Stimulated activated CD4-positive, alpha-beta T cell treated with anti-CD3 and anti-CD28 coated beads, Interleukin-12 subunit alpha, Interleukin-12 subunit beta, amount 100 ng/mL, for 48 hours (primary cell): ENCODE measurements at regions not wholly inside any gene's neighbourhood (a gene's known extent, or its start where the extent isn't known, plus 50 kb on each side); places are given as distances from the start of the nearest gene placed in this dataset.

Experiments
- DNase-seq, 3 donors: peaks; one replicate each; pipeline ENCODE4 v3.0.0-alpha.2; 2020; ENCODE audit warnings: low read depth in 2 of 3, low spot score in 1 of 3

DNA sequence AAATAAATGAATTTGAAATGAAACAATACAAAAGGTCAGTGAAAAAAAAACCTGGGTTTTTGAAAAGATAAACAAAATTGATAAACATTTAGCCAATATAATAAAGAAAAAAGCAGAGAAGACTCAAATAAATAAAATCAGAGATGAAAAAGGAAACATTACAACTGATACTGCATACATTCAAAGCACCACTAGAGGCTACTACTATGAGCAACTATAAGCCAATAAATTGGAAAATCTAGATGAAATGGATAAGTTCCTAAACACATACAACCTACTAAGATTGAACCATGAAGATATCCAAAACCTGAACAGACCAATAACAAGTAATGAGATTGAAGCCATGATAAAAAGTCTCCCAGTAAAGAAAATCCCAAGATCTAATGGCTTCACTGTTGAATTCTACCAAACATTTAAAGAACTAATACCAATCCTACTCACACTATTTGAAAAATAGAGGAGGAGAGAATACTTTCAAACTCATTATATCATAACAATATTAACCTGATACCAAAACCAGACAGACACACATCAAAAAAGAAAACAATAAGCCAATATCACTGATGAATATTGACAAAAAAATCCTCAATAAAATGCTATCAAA lies 80.8 kb upstream of the CERS6 start:
- DNase-seq: no peak

DNA sequence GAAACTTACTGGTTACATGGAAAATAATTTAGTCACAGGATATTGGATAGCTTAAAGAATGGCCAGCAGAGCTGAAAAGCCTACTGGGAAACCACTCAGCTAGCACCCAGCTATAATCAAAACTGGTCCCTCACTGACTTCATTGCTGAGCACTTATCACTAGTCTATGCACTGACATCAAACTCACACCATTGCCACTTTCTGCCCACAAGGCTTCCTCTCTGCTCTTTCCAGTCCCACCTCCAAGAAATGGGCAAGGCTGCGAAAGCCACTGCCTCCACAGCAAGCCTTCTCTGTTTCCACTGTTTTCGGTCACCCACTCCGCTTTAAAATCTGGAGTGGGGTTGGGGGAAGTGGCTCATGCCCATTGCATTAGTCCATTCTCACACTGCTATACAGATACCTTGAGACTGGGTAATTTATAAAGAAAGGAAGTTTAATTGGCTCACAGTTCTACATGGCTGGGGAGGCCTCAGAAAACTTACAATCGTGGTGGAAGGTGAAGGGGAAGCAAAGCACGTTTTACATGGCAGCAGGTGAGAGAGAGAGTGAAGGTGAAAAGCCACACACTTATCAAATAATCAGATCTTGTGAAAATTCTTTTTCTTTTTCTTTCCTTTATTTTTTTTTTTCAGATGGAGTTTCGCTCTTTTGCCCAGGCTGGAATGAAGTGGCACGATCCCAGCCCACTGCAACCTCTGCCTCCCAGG lies 77.0 kb upstream of the CERS6 start:
- no peak for DNase-seq

DNA sequence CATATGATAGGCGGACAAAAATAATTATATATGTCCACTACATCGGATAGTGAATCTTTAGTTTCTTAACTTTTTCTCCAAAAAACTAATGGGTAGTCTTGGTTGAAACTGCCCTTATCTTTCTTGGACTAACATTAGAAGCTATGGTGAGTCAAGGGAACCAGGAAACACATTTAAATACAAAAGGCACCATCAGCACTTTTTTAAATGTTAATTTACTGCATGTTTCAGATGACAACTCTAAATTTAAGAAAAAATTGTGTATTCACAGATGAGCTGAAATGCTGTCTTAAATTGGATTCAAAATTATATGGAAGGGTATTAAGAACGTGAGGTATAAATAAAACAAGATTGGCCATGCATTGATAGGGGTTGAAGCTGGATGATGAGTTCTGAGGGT lies 75.6 kb upstream of the CERS6 start:
- no peak for DNase-seq

DNA sequence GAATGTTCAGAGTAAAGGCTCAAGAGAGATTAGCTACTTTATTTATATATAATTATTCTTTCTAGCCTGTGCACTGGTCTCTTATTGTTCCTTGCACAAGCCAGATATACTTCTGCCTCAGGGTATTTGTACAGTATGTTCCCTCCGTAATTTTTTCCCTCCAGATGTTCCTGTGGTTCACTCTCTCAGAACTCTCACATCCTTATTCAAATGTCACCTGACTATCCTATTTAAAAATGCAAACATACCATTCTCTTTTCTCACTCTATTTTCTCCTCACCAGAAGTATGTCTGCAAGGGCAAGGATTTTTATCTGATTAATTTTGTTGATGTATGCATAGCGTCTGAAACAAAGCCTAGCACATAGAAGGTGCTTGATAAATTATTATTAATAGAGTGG lies 64.0 kb upstream of the CERS6 start:
- no peak for DNase-seq

DNA sequence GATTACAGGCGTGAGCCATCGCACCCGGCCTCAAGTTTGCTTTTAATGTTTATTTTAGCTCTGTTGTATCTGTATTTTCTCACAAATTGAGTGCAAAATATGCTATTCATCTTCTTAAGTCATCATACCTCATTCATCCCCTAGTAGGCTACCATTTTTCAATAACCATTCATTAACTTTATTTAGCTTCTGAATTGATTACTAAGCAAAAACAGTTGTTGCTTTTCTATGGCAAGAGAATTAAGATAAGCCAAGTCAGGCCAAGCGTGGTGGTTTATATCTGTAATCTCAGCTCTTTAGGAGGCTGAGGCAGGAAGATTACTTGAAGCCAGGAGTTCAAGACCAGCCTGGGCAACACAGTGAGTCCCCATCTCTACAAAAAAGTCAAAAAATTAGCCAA lies 63.3 kb upstream of the CERS6 start:
- DNase-seq: no peak

DNA sequence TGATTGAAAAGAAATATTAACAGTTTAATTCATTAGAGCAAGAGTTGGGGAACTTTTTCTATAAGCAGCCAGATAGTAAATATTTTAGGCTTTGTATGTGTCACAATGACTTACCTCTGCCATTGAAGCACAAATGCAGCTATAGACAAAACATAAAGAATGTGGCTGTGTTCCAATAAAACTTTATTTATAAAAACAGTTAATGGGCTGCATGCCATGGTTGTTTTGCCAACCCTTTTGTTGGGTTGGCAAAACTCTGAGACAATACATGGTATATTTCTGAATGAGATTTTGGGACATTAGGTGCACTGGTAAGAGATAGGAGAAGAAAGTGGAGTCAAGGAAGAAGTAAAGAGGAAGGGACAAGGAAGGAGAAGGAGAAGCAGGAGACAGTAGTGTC lies 61.8 kb upstream of the CERS6 start:
- no peak for DNase-seq

DNA sequence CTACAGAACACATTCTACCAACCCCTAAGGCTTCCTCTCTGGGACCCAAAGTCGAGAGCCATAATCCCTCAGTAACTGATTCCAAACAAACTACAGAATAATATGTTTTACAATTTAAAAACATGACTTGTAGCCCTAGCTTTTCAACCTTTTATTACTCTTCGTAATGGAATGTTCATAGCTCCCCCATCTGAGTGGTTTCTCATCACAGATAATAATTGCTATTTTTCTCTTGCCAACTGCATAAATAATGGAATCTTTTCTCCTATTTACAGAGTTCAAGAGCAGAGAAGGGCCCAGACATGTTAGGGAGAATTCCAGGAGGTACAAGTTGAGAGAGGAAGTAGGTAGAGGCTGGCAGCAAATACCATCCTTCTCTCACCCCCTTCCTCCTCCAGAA lies 59.9 kb upstream of the CERS6 start:
- DNase-seq: no peak

DNA sequence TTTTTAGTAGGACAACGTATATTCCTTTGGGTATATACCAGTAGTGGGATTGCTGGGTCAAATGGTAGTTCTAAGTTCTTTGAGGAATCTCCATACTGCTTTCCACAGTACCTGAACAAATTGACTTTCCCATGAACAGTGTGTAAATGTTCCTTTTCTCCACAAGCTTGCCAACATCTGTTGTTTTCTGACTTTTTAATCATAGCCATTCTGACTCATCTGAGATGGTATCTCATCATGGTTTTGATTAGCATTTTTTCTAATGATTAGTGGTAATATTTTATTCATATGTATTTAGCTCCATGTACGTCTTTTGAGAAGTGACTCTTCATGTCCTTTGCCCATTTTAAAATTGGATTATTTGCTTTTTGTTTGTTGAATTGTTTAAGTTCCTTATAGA lies 58.4 kb upstream of the CERS6 start:
- DNase-seq: no peak

DNA sequence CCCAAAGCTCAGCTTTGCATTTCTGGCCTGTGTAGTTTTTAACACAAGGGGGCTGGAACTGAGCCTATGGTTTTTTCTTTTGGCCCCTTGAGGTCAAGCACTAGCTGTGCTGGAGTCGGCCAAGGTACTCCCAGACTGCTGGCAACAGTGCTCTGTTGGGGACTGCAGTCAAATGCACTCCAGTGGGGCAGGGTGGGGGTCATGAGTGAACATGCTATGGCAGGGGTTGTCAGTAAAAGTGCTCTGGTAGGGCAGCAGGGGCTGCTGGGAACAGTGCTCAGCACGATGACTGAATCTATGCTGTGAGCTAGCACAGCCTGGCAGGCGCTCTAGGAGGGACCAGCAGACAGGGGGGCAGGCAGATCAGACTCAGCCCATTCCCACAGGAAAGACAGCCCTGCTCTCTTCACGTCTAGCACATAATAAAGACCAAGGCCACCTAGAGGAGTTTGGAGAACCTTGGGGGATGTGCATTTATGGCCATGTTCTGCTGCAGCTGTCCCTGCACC lies 55.0 kb upstream of the CERS6 start:
- DNase-seq: no peak

DNA sequence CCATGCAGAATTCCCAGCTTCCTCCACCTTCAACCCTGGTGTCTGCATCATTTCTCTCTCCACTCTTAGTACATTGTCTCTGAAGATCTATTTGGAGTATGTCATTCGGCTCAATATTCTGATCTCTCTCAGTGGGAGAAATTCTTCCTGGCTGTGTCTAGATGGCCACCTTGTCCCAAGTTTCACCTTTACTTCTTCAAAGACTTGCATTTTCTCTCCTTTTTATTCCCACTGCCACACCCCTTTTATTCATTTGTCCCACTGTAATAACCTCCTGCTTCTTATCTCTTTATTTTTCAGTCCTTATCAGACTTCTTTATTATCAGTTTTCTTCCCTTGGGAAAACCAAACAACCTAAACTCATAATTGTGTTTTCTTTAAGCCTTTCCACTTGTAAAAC lies 54.3 kb upstream of the CERS6 start:
- DNase-seq: no peak

DNA sequence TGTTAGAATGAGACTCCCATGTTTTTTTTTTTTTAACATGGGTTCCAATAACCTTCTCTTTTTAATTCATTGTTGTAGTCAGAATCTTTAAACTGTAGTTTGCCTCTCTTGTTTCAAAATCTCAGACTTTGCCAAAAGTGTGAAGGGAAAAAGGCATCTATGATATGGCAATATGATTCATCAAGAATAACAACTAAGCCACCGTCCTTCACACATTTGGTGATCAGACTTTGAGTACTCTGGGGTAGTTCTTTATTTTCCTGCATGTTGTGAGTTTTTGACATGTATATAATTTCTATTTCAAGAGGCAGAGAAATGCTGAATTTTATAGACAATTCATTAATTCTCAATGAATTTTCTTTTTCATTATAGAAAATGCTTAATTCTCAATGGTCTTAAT lies 53.5 kb upstream of the CERS6 start:
- no peak for DNase-seq

DNA sequence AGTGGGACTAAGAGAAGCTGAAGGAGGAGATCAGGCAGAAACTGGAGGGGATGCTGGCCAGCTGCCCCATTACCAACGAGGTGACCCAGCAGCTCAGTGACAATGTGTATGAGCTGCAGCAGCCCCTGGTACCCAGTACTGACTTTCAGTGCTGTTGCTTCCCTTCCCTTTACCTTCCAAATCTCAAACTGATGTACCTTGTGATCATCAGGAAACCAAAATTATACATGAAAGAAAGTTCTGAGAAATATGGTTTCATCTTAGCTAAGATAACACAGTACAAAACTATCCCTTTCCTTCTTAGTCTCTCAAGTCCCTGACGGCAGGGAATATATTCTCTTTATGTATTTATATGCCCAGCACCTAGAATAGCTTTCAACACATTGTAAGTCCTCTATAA lies 52.3 kb upstream of the CERS6 start:
- DNase-seq: no peak

DNA sequence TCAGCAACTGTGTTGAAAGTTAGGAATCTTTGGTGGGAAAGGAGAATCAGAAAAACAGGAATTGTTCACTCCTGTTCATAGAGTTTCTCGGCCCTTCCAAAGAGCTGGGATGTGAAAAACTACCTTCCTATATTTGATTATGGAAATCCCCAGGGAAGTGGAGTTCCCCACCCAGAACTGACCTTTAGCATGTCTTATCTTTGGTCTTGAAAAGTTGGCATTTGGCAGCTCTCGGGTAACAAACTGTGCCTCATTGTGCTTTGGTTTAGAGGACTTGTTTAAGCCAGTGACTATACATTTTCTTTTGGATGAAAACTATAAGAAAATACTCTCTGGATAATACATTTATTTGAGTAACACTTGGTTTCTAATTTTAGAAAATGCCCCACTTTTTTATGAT lies 51.3 kb upstream of the CERS6 start:
- DNase-seq: no peak
